GM18951 (cell line): ENCODE measurements at regions not wholly inside any gene's neighbourhood (a gene's known extent, or its start where the extent isn't known, plus 50 kb on each side); places are given as distances from the start of the nearest gene placed in this dataset.

Experiments used
- POLR2A ChIP-seq: IDR thresholded peaks from 4 replicates; pipeline ENCODE4 v1.6.1; 2011; ENCODE audit warnings: mild to moderate bottlenecking; ENCODE audit not compliant: insufficient read length, insufficient read depth; ENCODE audit errors: extremely low read depth
- in situ Hi-C: fragments of 300-500 bp; cut with MboI; formaldehyde crosslinking; loops from one replicate; pipeline ENCODE4 v1.12.0; 2022; ENCODE audit warnings: low sequenced_read_pairs, mixed read lengths, inconsistent platforms; ENCODE audit not compliant: unreplicated experiment

DNA sequence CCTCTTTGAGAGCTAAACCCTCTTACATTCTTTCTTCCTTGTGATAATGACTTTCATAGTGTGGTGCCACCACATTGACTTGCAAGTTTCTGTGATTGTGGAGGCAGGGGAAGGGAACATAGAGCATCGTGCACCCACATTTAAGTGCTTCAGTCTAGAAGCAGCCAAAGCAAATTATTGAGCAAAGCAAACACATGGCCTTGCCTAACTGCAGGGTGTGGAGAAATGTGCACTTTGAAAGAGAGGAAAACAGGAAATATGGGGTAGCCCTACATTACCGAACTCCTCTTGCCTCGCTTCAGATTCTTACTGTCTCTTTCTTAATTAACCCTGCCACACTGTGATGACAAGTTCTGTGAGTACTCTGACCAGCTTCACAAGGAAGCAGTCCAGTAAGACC is 814.6 kb downstream of the SLC4A3 start:
- TF ChIP-seq POLR2A, result no peak
- in situ Hi-C loops, result no loop called here

DNA sequence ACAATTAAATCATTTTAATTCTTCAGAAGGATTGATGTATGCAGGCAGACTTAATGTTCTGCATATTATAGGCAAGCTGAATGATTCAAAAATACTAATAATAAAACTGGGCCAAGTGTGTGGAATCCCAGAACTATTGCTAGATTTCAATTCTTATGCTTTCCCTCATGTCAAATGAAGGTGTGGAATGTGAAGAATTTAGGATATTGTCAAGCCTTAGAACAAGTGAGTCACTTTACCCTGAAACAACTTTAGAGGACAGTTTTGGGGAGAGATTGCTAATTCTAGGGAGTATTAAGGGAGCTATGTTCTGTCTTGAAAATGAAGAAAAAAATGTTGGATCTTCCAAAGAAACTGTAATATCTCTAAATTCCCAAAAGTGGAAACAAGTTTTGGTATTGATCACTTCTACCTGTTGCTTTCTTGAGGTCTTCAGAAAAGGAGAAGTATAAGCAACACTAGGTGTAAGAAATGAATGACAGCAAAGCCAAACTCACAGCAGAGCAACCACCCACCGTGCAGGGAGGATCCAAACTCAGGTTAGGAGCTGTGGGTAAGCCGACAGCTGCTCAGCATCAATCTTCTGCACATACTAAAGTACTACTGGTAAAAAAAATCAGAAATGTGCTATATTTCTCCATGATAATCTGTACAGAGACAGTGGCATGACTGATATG is 818.1 kb downstream of the SLC4A3 start:
- no peak for TF ChIP-seq POLR2A
- in situ Hi-C loops, result no loop called here

DNA sequence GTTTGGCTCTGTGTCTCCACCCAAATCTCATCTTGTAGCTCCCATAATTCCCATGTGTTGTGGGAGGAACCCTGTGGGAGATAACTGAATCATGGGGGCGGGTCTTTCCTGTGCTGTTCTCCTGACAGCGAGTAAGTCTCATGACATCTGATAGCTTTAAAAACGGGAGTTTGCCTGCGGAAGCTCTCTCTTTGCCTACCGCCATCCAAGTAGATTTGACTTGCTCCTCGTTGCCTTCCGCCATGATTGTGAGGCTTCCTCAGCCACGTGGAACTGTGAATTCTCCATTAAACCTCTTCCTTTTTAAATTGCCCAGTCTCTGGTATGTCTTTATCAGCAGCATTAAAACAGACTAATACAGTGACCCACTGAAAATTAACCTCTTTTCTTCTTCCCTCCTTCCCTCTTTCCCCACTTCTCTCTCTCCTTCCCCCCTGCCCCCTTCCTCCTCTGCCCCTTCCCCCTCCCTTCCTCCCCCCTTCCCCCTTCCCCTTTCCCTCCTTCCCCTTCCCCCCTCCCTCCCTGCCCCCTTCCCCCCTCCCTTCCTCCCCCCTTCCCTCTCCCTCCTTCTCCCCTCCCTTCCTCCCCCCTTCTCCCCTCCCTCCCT is 818.8 kb downstream of the SLC4A3 start:
- in situ Hi-C loops, result no loop called here
- TF ChIP-seq POLR2A, result no peak

DNA sequence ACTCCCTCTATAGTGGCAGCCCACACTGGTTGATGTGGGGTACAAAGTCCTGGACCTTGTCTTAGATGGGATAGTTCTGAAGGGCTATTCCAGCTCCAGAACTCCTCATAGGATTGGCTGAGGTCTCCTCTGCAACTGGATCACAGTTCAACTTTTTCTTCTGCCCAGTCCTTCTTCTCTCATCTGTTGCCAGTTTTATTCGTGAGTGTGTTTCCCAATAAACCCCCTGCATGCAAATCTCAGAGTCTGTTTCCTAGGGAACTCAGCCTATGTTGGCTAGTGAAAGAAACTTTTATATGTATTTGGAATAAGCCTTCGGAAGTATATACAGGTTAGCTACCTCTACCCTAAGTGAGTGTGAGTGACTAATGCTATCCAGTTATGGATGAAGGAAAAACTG is 823.4 kb downstream of the SLC4A3 start:
- in situ Hi-C loops, result no loop called here

DNA sequence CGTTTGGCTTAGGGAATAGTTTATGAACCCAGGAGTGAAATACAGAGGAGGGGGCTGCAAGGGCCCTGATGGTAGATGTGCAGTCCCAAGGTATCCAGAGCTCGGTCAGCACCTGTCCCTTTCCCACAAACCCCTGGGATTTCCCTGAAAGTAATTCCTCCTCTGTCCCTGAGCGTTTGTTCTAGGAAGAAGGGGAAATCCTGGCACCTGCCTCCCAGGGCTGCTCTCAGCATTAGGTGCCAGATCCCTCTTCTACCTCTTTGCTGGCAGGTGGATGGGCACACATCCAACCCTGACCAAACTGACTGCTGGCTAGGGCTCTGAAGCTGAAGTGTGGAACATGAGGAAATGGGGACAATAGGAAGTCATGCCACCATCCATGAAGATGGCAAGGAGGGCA is 824.0 kb downstream of the SLC4A3 start:
- in situ Hi-C loops, result no loop called here

More for the DNA sequence above, 823.4 kb downstream of the SLC4A3 start:
- no peak for TF ChIP-seq POLR2A

DNA sequence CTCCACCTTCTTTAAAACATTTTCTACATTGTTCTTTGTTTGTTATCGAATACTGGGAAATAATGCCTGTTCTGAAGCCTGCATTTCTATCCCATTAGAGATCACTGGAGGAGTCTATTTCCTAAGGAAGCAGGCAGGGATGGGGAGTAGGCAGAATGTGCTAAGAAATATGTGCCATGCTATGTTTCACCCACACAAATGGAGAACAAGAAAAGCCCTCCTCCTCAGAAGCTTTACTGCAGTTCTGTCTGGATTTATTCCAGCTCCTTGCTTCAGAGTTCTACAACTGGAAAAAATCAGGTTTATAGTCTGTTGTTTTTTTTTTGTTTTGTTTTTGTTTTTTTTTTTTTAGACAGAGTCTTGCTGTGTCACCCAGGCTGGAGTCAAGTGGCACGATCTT is 825.1 kb downstream of the SLC4A3 start:
- in situ Hi-C loops, result no loop called here
- TF ChIP-seq POLR2A, result no peak

More for the DNA sequence above, 824.0 kb downstream of the SLC4A3 start:
- no peak for TF ChIP-seq POLR2A

DNA sequence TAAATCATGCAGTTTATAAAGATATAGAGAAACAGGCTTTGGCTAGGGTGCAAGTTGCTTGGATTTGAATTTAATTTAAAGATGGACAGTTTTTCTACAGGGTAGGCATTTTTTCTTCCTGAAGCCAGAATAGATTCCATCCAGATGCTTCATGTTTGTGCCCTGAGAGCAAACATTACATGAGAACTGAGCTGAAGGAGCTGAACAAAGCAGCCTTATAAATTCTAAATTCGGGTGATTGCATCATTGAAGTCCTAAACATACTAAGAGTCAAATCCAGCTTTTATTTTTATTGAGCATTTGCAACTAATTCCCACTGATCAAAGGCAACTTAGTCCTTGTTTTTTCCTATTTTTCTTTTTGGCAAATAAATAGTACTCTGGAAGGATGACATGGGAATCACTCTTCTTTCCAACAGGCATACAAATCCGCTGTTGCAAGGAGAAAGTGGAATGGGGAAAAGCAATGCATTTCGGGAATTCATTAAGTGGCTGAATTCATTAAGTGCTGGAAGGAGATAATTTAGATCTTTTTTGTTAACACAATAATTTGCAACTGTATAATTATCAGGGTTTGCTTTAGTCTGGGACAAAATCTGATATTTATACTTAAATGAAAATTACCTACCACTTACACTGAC is 828.0 kb downstream of the SLC4A3 start:
- in situ Hi-C loops, result no loop called here
- TF ChIP-seq POLR2A, result no peak

DNA sequence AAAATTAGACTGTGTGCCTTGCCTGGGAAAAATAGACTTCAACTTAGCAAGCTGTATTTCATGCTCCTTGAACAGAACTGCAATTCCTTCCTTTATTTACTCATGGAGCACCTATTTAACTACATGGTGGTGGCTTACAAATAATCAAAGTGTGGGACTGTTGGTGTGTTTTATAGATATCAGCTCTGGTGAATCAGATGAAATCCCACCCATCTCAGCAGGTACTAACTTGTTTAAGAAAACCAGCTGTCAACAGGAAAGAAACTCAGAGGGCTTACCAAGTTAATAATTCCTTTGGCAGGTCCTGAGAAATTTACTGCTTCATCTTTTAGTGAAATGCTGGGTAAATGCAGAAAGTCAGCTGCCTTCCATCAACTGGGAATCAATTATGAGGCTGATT is 830.6 kb downstream of the SLC4A3 start:
- in situ Hi-C loops, result no loop called here
- TF ChIP-seq POLR2A, result no peak

DNA sequence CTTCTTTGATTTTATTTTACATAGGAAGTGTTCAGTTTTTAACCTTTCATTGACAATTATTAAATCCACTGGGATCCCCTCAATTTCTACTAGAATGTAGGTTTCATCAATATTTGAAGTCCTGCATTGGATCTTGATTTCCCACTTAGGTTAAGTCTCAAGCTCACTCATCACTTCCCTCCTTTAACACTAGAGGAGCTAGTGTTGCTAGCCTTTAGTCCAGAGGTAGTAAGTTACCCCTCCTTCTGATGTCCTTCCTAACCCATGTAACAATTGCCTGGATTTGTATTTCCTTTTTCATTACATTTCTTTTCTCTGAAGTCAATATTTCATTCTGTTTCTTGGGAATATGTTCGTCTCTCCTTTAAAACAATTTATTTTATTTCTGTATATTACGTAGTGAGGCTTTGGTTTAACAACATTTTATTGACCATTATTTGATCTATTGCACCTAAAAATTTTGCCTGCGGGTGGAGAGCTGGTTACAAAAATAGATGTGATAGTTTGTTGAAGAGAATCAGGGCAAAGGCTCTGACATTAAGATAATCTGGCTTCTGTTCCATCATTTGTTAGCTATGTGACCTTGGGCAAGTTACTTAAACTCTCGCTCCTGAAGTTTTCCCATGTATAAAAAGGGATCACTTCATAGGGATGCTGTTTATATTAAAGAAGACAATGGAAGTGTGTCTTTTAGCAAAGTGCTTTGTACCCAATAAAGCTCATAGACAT is 833.0 kb downstream of the SLC4A3 start:
- no peak for TF ChIP-seq POLR2A
- in situ Hi-C loops, result no loop called here

DNA sequence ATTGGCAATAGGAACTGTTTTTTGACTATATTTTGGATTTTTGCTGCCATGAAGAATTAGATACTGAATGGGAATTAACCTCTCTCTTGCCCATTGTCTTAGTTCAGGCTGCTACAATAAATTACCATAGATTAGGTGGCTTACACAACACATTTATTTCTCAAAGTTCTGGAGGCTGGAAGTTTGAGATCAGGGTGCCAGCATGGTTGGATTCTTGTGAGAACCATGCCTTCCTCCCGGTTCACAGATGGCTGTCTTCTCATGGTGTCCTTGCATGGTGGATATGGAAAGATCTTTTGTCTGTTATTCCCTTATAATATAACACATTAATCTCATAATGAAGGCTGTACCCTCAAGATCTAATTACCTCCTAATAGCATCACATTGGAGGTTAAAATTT is 836.4 kb downstream of the SLC4A3 start:
- in situ Hi-C loops, result no loop called here
- TF ChIP-seq POLR2A, result no peak

DNA sequence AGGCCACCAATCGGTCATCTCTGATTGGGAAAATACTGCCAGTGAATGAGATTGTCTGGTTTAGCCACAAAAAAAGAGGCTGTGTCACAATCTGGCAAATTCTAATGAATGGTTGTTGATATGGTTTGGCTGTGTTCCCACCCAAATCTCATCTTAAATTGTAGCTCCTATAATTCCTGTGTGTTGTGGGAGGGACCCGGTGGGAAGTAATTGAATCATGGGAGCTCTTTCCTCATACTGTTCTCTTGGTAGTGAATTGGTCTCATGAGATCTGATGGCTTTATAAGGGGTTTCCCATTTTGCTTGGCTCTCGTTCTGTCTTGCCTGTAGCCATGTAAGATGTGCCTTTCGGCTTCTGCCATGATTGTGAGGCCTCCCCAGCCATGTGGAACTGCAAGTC is 838.3 kb downstream of the SLC4A3 start:
- in situ Hi-C loops, result no loop called here
- TF ChIP-seq POLR2A, result no peak

DNA sequence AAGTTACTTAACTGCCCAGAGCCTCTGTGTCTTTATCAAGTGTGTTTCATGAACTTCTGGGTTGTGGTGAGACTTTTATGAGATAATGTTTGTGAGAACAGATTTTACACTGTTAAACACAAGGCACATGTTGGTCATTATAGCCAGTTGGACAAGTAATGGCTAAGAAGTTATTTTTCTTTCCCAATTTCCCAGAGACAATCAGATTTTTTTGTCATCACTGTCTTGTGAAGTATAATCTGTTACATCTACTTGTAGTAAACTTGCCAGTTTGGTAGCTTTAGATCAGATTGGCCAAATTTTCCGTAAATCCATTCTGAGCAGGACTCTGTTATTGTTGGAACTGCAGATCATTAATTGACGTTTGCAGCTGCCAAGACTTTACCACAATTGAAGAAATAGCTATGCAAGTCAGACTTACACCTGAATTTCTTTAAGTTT is 838.8 kb downstream of the SLC4A3 start:
- in situ Hi-C loops, result no loop called here

DNA sequence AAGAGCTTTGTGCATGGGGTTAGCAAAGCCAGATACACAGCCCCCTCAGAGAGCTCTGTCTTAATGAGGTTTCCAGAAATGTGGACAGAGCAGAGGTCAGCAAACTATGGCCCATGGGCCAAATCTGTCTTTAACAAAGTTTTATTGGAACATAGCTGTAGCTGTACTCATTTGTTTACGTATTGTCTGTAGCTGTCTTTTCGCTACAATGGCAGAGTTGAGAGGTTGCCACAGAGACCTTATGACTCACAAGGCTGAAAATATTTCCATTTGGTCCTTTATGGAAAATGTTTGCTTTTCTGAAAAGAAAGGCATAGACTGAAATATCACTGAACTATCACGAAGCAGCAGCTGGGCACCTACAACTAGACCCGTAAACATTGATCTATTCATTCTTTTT is 841.8 kb downstream of the SLC4A3 start:
- TF ChIP-seq POLR2A, result no peak
- in situ Hi-C loops, result no loop called here

More for the DNA sequence above, 838.8 kb downstream of the SLC4A3 start:
- TF ChIP-seq POLR2A, result no peak
